NCI-H128 (cell line): ENCODE measurements at regions not wholly inside any gene's neighbourhood (a gene's known extent, or its start where the extent isn't known, plus 50 kb on each side); places are given as distances from the start of the nearest gene placed in this dataset.
A peak's percentile ranks its signal among the peaks of the same experiment; 100 is the strongest.

Experiments used
- DNase-seq: peaks from one replicate; lab custom pipeline; 2025; ENCODE audit not compliant: unreplicated experiment; lab: John Stamatoyannopoulos, UW

DNA sequence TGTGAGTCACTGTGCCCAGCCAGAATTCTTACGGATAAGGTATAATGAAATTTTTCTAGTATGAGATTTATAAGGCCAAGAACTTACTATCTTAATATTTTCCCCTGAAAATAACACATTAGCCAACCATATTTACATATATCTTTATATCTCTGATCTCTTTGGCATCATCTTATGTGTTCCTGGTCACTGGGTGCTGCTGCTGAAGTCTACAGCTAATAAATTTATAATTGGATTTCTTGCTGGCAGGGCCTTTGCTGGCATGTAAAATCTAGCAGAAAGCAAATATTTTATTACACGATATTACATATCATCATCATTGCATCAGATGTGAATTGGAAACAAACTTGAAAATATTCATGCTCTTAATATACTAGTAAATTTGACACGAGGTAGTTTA, 590.7 kb downstream of the ANXA1 start:
- no peak for DNase-seq

DNA sequence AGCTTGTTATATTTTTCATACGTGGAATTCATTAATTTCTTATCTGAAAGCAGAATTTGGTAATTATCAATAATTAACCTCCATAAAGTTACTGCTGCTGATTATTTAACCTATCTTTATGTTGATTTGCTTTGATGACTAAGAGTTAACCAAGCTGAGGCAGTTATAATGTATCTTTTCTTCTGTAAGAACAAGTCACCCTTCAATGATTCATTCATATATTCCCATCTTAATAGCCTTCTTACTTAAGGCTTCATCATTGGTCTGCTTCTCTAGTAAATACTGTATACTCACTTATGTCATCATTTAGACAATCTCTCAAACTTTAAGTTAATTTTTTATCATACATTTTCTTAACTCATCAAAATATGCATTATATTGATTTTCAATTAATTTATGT, 592.2 kb downstream of the ANXA1 start:
- DNase-seq = no peak

DNA sequence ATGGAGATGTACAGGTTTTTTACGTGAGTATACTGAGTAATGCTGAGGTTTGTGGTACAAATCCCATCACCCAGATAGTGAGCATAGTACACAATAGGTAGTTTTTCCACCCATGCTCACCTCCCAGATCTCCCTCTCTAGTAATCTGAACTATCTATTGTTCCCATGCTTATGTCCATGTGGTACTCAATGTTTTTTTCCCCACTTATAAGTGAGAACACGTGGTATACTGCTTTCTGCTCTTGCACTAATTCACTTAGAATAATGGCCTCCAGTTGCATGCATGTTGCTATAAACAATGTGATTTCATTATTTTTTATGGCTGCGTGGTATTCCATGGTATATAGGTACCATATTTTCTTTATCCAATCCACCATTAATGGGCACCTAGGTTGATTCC, 593.9 kb downstream of the ANXA1 start:
- no peak for DNase-seq

GRCh38 chr9:73753171-73753570, 601.5 kb downstream of the ANXA1 start:
- no peak for DNase-seq

DNA sequence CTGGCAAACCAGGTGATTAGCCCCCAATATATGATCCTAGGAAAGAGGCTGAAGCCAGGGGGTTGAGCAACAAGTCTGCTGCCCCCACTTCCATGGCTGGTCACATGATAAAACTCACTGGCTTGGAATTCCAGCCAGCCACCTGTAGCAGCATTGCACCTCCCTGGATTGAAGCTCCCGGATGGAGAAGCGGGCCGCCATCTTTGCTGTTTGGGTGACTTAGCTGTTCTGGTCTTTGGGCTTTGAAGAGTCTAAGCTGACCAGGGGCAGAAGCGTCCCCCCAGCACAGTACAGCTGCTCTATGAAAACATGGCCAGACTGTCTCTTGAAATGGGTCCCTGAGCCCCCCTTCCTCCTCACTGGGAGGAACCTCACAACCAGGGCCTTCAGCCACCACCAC, 610.2 kb downstream of the ANXA1 start:
- no peak for DNase-seq

DNA sequence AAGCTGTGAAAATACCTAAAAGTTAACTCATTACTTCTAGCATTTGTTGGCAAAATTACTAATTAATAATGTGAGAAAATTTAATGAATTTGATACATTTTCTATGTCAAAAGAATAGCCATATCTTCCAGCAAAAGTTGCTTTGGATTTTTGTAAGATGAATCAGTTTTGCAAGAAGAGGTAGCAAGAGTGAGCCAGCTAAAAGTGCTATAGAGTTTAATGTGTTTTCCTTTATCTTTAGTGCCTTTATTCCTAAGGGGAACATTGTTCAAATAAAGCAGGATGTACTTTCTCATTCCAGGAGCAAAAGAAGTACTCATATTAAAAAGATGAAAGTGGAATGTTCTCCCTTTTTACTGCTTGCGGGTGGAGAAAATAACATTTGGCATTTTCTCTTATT, 622.2 kb downstream of the ANXA1 start:
- no peak for DNase-seq

DNA sequence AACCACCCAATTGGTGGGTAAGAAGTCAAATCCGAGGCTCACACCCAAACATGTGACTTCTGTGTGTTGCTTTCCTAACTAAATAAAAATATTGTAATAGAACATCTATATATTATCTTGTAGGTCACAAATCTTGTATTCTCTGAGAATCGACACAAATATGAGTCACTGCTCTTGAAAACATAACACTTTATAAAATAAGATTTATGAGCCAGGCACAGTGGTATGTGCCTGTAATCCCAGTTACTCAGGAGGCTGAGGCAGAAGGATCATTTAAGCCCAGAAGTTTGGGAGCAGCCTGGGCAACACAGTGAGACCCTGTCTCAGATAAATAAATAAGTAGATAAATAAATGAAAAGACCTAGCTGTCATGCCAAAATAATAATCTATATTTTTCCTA, 624.1 kb downstream of the ANXA1 start:
- DNase-seq = no peak

DNA sequence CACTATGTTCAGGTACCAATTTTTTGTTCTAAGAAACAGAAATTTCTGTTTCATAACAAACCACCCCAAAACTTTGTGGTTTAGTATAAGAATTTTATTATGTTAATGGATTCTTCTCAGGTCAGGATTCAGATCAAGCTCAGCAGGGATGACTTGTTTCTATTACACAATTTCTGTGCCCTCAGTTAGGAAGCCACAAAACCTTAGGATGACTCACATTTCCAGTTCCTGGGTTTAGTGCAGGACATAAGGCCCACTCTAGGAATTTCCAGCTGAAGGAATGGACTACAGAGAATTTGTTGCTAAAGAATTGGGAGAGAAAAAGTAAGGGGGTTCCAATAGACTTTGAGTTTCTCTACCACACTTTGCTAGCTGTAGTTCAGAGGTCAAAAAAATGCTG, 629.3 kb downstream of the ANXA1 start:
- DNase-seq = no peak

- no peak for DNase-seq
Observed at GRCh38 chr9:73782166-73782565, 630.5 kb downstream of the ANXA1 start.

DNA sequence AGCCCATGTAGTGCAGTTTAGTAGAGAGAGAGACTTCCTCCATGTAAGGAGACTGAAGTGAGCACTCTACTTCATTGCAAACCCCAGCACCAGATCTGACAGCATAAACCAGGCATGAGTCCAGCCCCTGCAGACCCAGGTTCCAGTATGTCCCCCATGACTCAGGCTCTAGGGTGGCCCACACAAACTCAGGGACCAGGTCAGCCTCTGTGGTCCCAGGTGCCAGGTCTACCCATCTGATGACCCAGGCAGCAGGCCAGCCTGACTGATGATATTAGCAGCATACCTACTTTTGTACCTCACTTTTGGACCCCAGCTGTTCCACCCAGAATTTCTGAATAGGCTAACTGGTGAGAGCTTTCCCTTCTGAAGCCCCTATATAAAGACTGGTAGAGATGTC, 647.8 kb downstream of the ANXA1 start:
- DNase-seq = no peak

- DNase-seq = no peak
Observed at GRCh38 chr9:73805111-73805510, 653.4 kb downstream of the ANXA1 start.

DNA sequence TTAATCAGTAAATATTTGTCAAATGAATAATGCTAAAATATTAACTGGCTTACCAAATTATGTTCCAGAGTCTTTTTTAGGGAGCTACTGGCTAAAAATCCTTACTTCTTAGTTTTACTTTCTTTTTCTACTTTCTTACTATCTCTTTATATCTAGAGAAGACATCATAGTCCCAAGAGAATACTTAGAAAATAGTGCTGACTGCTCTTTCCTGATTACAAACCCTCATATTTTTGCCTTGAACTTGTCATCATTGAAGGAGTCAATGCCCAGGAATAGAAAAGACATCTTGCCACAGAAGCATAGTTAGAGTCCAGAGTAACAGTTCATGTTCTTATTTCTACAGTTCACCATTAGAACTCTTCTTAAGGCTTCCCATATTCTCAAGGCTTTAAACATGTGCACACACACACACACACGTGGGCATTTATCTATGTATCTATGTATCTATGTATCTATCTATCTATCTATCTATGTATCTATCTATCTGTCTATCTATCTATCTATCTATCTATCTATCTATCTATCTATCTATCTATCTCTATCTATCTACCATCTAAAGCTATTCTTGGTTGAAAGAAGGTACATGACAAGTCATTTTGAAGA, 654.3 kb downstream of the ANXA1 start:
- DNase-seq = no peak

GRCh38 chr9:73806876-73807275, 655.2 kb downstream of the ANXA1 start:
- no peak for DNase-seq

DNA sequence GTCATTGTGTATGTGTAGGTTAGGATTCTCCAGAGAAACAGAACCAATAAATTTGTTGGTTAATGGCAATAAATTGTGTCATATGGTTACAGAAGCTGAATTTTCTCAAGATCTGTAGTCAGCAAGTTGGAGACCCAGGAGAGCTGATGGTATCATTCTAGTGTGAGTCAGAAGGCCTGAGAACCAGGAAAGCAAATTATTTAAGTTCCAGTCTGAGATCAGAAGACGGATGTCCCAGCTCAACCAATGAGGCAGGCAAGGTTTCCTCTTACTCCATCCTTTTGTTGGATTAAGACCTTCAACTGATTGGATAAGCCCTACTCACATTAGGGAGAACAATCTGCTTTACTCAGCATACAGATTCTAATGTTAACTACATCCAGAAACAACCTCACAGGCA, 656.3 kb downstream of the ANXA1 start:
- DNase-seq = no peak

DNA sequence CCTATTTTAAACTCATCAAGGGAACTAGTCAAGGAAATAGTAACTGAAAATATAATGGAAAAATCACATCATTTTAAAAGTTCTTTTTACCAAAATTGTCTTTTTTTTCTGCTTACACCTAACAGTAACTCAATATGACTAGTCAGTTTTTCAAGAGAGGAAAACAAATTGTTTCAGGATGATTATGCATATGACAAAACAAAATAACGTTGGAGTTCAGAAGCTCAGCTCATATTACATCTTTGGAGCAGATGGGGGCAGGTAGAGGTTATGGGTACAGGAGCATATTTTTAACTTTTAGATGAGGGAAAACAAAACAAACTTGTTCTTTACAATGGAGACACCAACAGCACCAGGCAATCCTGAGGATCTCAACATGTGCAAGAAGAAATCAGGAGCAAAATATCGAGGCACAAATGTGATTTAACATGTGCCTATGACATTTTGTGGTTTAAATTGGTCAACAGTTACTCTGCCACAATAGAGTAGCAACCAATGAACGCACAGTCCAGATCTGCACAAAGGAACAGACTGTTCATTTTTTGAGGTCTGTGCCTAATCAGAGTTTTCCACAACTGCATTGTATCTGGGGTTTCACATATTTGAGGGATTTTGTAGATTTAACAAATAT, 659.0 kb downstream of the ANXA1 start:
- no peak for DNase-seq

- DNase-seq = no peak
Observed at GRCh38 chr9:73813546-73813945, 661.9 kb downstream of the ANXA1 start.

GRCh38 chr9:73816905-73817304, 665.2 kb downstream of the ANXA1 start:
- DNase-seq = no peak

DNA sequence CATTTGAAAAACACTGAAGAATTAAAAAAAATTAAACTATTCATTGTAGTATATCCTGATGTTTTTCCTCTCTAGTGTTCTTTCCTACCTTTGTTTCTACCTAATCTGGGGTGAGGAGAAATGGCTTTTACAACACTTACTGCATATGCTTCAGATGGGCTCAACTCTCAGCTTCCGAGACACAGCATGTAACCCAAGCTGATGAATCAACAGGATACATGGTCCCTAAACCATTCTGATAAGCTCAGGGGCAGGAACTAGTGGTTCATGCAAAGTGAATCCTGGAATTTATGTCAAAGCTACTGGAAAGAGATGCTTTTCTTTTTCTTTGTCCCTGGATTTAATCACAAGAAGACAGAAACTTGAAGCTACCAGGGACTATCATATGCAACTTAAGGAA, 672.5 kb upstream of the RORB start:
- no peak for DNase-seq

DNA sequence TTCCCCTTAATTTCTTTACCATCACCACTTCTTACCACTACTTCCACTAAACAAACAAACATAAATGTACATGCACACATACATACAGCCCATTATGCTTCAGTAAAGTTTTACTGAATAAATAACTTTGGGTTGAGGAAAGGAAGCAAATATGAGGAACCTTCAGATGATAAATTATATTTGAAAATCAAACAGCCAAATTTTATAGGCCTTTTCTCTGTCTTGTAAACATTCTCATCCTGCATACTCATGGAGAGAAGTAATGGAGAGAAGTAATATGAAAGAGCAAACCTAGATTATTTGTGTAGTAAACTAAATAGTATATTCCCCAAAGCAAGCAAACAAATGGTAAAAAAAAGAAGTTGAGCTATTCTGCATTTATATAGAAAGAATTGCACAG, 658.3 kb upstream of the RORB start:
- no peak for DNase-seq

DNA sequence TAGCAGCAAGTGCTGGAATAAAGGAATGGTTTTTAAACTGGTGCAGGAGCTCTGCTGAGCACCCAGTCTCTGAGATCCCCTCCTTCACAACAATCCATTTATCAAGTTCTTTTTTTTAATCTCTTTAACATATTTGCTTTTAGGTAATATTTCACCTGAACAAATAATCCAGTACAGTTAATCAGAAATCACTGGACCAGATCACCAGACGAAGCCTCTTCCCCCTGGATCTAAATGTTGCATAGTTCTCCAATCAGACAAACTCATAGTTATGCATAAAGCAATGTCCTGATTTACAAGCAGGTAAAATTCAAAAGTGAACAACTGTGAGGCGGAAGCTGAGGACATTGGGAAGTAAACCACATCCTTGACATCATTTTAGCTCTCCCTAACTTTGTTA, 657.7 kb upstream of the RORB start:
- no peak for DNase-seq

DNA sequence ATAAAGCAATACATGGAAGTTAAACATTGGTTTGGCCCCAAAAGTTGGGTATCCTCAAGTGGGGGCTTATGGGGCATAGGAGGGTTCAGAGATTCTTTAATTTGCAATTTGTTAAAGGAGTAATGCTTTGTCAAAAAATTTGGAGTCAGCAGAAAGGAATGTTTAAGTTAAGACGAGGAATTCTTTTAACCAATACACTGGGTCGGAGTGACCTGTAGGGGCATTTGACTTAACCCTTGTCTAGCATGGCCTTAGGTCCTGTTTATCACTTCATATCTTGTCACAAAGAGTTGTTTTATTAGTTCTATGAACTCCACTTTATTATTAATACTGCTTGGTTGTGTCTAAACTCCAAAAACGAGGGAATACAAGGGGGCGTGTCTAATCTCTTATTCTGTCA, 656.1 kb upstream of the RORB start:
- no peak for DNase-seq

GRCh38 chr9:73844135-73844534, 653.0 kb upstream of the RORB start:
- DNase-seq = peak; percentile 35

GRCh38 chr9:73845539-73845938, 651.6 kb upstream of the RORB start:
- DNase-seq = no peak
